HG02840 (cell line): ENCODE measurements at regions not wholly inside any gene's neighbourhood (a gene's known extent, or its start where the extent isn't known, plus 50 kb on each side); places are given as distances from the start of the nearest gene placed in this dataset.

Experiments used
- ATAC-seq: cut with Tn5 transposase; IDR thresholded peaks from one replicate; pipeline ENCODE4 v1.9.1; 2021; ENCODE audit warnings: mild to moderate bottlenecking, moderate library complexity, moderate number of reproducible peaks; ENCODE audit not compliant: unreplicated experiment, low FRiP score

DNA sequence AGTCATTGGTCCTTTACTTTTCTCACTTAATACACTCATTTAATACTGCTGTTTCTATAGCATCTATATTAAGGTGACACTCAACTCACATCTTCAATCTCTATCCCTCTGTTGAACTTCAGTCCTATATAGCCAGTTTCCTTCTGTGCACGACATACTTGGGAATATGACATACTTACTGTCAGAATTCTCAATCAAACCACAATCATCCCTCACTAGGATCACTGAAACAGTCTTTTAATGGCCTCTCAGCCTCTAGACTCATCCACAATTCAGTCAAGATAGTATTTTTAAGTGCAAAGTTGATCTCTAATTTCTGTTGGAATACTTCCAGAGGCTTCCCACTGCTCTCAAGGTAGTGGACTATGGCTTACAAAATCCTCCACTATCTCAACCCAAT lies 251.0 kb upstream of the MEF2C start:
- ATAC-seq = no peak

DNA sequence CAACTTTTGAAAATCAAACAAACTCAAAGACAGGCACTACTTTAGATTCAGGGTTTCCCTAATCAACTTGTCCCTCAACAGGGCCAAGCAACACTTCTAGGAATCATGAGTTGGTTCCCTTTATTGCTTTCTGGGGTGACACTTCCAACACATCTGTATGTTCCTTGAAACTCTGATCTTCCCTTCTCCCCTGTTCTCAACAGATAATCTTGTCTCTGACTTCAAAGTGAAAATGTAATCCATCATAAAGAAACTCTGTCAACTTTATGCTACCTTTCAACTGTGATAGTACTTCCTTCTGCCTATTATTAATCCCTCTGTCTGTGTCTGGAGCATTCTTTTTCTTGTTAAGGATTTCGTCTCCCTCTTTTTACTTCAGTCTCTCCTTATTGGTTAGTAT lies 250.1 kb upstream of the MEF2C start:
- ATAC-seq = no peak

DNA sequence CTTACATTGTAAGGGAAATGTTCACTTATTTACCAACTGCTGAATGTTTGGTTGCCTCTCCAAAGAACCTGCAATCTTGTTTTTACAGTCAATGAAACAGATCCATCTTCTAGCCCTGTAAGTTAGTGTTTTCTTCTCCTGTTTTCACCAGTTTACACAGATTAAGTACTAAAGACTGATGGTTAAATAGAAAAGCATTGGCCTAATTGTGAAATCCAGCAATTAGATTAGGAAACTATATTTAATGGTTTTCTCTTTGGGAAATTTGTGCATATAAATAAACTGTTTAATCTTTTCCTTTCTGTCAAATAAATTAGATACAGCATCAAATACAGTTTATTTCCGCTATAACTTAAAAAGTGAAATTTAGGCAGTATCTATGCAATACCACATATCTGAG lies 247.9 kb upstream of the MEF2C start:
- no peak for ATAC-seq

DNA sequence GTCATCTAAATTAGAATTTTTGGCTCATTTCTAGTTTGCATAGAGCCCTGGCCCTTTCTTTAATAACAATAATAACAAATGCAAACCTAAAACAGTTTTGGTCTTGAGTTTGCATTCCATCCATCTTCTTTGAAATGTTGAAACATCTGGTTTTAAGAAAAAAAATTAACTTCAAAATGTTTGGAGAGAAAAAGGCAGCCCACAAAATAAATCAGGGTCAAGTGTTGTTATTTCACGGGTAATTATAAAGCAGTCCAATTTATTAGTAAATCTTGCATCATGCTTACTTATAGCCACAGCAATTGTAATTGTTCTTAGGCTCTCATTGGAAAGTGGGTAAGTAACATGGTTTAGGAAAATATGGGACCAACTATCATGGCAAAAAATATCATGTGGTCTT lies 247.0 kb upstream of the MEF2C start:
- ATAC-seq = no peak

DNA sequence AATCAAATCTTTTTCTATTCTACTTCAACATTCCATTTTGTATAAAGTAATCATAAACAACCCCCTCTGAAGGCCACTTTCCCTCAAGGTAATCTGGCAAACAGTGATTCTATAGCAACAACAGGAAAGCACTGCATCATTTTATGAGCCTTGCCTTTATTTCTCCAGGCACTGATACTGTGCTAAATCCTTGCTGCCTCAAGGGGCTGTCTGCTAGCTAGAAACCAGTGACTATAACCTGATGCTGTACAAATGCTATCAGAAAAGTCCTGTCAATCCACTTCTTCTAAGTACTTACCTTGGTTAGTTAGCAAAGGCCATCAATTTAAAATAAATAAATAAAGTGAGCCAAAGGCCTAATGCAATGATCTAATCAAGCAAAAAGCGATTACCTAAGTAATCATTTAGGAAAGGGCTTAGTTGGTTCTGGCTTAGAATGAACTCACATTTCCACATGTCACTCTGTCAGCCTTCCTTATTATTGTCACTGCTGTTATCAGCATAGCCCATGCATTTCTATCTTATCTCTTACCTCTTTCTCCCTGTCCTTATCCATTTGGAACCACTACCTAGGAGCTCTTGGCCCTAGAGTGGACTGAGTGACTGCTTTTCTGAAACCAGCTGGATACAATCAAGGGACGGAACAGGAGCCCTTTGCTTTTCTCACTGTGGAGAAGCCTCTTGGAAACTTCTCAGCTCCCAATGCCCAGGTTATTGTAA lies 246.1 kb upstream of the MEF2C start:
- ATAC-seq = no peak

DNA sequence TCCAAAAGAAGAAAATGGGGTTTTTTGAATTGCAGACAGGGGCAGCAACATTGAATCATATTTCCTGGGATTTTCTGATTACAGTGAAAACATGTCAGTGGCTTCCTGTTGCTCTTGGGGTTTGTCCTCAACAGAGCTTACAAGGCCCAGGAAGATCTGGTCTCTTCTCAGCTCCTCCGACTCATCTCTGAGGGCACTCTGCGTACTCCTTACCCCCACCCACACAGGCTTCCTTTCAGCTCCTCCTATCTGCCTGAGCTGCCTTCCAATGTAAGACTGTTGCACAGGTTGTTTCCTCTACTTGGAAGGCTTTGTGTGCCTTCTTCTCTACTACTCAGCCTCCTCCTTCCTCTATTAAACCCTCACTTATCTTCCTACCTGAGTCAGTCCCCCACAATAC lies 245.1 kb upstream of the MEF2C start:
- ATAC-seq = no peak

DNA sequence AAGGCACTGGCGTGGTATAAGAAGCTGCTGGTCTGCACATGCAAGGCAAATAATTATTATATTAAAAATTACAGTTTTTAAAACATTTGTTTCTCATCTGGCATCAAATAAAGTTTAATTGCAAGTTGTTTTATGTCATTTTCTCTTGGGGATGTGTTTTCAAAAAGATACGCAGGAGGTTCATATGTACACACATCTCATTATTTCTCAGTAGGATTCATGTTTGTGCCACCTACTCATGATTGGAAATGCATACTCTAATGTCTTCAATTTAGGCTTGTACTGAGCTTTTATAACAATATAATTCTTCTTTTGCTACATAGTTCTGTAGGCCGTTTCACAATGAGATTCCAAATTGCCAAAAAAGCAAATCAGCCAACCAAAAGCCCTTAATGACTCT lies 244.2 kb upstream of the MEF2C start:
- no peak for ATAC-seq

DNA sequence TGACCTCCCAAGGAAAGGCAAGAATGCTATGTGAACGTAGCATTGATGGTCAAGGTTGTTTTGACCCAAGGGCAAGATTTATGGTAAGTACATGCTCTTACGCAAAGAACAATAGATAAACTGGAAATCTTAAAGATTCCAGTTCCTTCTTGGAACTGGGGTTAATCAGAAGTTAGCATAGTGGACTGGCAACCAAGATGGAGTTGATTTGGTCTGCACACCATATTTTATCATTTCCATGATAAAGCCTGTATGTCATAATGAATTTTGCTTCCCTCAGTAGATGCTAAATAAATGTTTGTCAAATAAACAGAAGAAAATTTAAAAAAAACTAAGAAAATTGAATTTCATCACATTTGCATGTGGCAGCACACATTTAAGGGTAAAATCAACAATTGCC lies 242.4 kb upstream of the MEF2C start:
- no peak for ATAC-seq

DNA sequence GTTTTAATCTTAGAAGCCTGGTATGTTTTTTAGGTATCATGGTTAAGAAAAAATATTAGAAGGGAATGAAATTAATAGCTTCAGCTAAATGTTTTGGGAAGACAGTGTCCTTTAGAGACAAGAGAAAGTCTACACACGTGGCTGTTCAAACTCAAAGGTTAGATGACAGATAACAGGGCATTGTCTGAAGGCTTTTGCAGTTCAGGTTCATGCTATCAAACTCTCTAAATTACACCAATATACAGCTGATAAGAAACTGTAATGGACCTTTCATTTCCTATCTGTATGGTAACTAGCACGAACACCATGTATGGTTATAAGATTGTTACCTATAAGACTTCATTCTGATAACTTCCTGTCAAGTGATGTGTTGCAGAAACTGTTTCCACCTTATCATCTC lies 240.6 kb upstream of the MEF2C start:
- no peak for ATAC-seq

DNA sequence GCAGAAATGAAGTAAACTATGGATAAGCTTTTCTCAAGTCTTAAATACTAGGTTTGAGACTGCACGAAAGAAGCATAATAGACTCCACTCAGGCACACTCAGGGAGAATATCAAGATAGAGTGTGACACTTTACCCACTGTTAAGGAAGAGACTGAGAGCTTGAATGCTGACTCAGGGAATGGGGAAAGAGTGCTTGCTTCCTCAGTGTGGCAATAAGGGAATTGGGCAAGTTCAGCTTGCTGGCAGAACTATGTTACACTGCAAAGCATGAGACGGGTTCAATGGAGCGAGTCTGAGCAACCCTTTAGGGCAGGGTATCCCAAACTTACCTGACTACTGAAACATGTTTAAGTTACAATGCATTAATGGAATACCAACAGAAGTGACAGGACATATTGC lies 237.7 kb upstream of the MEF2C start:
- no peak for ATAC-seq

DNA sequence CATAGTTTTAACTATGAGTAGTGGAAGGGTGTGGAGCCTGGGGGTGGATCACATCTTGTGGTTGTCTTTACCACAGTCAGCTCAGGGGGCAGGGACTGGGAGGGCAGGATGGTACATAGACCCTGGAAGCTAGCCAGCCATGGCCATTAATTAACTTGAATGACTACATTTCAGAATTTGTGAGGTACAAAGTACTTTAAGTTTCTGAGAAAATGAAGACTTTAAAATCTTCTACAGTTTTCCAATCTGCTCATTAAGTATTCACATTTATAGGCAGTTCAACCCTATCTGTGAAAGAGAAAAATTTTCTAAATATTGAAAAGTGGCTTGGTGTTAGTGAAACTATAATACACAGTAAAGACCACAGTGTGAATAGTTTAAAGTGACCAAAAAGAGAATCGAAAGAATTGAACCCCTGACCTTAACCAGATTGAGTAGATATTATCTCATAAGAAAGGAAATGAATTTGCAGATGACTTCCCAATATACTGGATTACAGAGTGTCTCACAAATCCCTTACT lies 234.2 kb upstream of the MEF2C start:
- peak; percentile 82 for ATAC-seq

DNA sequence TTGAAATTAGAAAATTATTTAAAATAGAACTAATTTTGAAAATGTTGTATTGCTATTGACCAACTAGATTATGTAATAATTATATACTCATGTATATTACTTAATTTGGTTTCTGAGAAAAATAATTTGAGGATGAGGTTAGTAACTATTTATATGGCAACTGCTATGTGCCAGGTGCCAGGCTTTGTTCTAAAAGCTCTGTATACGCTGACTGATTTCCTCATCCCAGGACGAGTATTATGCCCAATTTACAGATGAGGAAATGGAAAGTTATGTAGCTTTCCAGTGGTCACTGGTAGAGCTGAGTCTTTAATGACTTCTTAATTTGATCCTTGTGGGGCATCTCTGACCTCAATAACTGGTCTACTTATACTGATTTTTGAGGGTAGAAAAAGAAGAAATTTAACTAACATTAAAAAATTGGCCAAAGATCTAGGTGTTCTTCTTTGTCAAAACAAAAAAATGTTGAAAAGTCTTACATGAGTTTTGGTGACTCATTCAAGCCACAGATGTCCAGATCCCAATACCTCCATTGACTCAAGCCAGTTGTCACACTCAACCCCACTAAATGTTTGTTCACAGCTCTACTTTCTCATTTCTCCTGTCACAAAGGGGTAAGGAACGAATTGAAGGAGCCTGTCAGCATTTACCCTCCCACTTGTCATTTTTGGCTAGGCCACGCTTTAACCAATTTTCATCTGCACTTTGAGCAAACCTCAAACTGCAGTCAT lies 228.1 kb upstream of the MEF2C start:
- no peak for ATAC-seq

DNA sequence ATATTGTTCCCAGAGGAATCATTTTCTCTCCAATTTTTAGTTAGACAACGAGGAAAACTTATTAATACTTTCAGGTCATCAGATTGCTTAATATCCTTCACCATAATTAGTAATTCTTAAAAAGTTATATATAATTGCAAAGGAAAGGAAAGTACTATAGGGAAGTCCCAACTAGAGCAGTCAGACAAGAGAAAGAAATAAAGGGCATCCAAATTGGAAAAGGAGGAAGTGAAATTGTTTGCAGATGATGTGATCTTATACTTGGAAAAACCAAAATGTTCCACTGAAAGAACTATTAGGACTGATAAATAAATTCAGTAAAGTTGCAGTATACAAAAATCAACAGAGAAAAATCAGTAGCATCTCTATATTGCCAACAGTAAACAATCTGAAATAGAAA lies 223.5 kb upstream of the MEF2C start:
- no peak for ATAC-seq

DNA sequence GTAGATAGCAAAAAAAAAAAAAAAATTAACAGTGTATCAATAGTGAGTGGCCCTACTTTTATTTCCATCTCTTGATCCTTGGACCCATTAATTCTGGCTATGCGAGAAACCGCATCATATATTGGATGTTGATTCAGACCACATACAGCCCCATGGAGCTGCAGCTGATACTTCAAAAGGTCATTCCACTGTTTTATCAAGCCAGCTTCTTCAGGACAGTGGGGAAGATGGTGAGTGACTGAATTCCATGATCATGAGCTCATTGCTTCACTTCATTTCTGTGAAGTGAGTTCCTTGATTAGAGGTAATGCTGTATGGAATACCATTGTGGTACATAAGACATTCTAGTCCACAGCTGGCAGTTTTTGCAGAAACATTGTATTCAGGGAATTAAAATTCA lies 222.9 kb upstream of the MEF2C start:
- ATAC-seq = no peak

DNA sequence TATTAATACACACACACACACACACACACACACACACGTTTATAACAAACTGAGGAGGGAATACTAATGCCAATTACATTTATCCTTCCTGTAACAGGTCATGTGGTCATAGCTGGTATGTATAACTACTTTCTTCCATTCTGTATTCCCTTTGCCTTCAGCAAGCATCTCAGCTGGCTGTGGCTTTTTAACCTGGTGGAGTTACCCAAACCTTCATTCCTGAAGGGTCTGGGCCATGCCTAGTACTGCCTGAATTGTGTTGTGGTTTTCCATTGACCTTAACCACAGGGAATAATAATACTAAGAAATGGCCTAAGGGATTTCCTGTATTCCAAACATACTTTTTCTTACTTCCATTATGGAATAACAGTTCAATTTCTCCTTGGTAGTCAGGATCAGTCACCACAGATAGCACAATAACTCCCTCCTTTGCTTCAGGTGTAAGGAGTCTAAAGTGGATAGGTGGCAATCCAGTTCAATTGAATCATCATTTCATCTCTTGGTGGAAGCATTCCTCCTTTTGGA lies 222.2 kb upstream of the MEF2C start:
- ATAC-seq = no peak

DNA sequence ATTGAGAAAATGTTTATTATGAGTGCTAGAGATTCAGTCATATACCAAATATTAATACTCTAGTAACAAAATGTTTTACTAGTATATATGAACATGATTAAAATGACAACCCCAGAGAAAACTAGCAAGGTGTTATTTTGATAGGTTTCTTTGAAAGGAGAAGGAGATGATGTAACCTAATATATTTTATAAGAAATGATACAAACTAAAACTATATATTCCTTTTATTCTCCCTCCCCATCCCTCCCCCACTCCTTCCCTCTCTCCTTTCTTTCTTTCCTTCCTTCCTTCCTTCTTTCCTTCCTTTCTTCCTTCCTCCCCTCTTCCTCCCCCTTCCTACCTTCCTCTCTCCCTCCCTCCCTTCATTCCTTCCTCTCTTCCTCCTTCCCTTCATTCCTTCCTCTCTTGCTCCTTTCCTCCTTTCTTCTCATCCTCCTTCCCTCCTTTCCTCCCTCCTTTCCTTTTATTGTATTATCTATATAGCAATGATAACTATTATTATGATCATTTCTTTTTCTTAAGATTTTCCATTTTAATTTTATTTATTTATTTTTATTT lies 215.3 kb upstream of the MEF2C start:
- ATAC-seq = no peak

DNA sequence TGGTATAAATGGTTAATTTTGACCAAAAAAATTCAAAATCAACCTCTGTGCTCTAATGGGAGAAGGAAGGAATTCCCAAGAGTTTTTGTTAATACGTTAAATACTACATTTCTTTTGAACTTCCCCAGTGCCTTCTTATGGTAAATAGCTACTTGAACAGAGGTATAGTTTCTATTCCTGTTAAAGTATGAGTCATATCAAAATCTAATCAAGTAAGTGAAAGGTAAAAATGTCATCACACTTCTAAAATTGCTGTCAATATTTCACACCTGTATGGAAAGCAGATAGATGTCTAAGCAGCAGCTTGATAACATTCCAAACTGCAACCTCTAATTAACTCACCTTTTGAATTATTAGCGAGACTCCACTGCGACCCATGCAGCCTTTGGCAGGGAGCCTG lies 214.1 kb upstream of the MEF2C start:
- ATAC-seq = peak; percentile 73

DNA sequence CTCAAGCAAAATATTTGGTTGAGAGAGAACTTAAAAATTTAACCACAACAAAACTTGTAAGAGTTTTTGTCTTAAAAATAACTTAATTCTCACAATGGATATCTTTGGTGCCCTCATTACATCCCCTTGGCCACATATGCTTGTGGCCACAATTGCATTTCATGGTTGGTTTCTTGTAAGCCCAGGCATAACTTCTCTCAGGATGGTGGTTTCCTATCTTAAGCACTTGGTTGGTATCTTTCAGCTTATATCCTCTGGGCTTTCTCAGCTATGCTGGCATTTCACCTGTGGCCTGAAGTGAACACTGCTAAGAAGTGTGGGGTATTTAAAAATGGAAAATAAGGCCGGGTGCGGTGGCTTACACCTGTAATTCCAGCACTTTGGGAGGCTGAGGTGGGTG lies 212.4 kb upstream of the MEF2C start:
- no peak for ATAC-seq

DNA sequence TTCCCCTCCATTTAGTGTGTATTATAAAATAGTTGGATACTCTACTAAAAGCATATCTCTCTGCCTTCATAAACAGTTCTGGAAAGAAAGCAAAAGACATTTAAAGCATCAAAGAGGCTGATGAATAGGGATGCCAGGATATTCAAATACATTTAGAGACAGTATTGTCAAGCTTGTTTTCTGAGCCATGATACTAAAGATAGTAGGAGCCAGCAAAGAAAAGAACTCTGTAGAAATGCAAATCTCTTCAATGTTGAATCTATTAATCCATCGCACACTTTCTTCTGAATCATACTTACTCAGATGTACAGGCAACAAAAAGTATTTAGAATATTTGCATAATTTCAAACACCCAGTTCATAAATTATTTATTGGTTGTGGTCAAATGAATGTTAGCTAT lies 207.1 kb upstream of the MEF2C start:
- ATAC-seq = no peak

DNA sequence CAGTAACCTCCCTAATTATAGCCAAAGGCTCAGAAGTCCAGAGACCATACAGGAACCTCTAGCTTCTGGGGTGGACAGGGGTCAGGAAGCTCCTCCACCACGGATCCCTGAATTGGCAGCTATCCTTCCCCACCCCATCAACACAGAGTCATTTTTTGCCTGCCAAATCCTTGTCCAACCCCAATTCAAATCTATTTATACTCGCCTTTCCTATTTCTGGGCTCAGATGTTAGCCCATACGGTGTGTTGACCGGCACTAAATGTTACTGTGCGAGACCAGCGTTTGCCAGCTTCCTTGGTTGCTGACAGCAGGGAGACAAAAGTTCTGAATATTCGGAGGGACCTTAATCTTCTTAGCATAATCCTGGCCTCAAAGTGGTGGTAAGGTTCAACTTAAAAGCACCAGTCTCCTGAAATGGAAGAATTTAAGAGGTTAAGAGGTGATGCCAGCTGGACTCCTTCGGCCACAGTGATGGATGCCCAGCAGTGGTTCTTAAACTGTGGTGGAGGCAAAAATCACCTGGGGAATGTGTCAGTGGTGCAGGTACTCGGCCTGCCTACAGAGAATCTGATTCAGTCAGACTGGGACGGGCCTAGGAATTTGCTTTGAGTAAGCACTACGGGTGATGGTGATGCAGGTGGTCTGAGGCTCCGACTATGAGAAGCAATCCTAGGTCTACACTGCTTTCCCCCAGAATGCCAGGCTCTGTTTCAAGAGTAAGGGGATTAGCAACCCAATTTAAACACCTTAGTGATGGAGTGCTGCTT lies 204.8 kb upstream of the MEF2C start:
- no peak for ATAC-seq

DNA sequence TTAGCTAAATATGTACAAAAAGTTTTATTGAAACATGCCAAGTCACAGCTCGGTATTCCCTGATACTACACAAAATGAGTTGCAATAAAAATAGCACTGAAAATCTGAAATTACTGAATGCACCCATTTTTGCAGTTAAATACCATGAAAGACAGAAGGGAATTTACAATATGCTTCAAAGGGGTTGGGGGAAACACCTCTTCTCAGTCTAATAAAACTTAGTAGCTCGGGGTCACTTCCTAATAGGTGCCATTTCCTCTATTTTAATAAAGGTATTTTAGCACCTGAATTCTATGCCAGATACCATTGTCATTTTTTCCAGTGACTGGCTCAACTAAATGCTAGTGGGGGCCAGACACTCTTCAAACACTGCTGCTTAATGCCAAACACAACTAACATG lies 204.1 kb upstream of the MEF2C start:
- ATAC-seq = no peak
